ENCODE measurements at regions not wholly inside any gene's neighbourhood (a gene's known extent, or its start where the extent isn't known, plus 50 kb on each side); places are given as distances from the start of the nearest gene placed in this dataset.
"Not testable (repeated sequence)": the region's sequence is repeated elsewhere in the genome, so short reads cannot be mapped to it uniquely, and the experiment has no call there.

DNA sequence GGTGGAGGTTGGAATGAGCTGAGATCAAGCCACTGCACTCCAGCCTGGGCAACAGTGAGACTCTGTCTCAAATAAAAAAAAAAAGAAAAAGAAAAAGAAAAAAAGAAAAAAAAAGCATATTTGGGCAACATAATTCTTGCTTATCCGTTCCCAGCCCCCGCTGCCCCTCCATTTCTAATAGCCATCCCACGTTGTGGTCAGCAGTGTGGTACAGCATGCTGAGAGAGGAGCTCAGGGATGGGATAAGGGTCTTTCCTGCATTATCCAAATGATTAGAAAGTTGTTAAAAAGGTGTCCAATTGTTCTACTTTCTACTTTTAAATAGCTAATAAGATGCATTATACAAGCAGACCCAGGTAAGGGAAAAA is 104.9 kb upstream of the ZNF92 start:
- no peak for DNase-seq (ENCODE audit: low read depth, low spot score)

DNA sequence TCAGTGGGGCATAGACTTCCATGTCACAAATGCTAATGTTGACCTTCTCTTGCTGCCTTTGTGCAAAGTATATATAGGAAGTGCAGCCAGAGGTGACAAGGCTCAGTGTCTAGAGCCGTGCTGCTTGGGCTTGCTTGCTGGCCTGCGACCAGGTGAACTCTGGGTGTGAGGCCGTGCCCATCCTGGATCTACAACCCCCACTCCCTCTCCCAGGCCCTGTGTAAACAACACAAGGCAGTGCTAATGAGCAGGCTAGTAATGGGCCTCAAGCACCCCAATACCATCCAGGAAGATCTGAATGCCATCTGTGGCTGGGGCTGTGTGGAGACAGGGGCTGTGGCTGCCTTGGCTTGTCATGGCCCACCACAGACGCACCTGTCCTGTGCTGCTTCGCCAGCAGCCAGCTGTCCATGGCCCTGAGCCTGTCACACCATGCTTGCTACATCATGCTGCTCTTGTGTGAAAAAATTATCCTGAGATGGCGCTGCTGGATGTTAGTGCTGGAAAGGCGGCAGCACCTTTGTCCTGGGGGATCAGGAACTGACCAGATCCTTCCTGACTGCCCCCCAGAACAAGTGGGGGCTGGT is 107.6 kb upstream of the ZNF92 start:
- H3K27me3 ChIP-seq (ENCODE audit: insufficient read depth, insufficient read length), result peaks cover 37% of the 10 kb centered on the region
- TF ChIP-seq ZNF274 (IDR thresholded peaks at IDR 0.05; ENCODE audit: low read depth, low read length), result no peak
- TF ChIP-seq YY1 (IDR thresholded peaks at IDR 0.05; ENCODE audit: insufficient read depth, insufficient read length), result no peak
- TF ChIP-seq SUZ12 (IDR thresholded peaks at IDR 0.05; ENCODE audit: extremely low read depth, insufficient read depth, insufficient read length), result no peak
- H3K4me1 ChIP-seq (ENCODE audit: insufficient read depth, insufficient read length), result peaks cover 9% of the 10 kb centered on the region
- no peak for DNase-seq (ENCODE audit: low read depth, low spot score)
- no peak overlapping the region for H3K4me3 ChIP-seq (ENCODE audit: insufficient read length, low read depth)
- peaks cover 13% of the 10 kb centered on the region; the same call in 1 of the 2 replicates for H3K9me3 ChIP-seq (ENCODE audit: insufficient read depth, low read length)
- no peak overlapping the region for H3K9ac ChIP-seq (ENCODE audit: insufficient read length, low read depth)
- H3K36me3 ChIP-seq (ENCODE audit: insufficient read depth, insufficient read length, low read length), result no peaks in the 10 kb centered on the region

More for the DNA sequence above, 104.9 kb upstream of the ZNF92 start:
- Histone ChIP-seq H3K9ac (ENCODE audit: insufficient read length, low read depth) (no peak overlapping the region), H3K4me3 (ENCODE audit: insufficient read length, low read depth) (no peak overlapping the region), H3K36me3 (ENCODE audit: insufficient read depth, insufficient read length, low read length) (no peaks in the 10 kb centered on the region), H3K9me3 (ENCODE audit: insufficient read depth, low read length) (peaks cover 4% of the 10 kb centered on the region; the same call in 1 of the 2 replicates), H3K4me1 (ENCODE audit: insufficient read depth, insufficient read length) (peaks cover 6% of the 10 kb centered on the region), H3K27me3 (ENCODE audit: insufficient read depth, insufficient read length) (peaks cover 23% of the 10 kb centered on the region)
- no peak for TF ChIP-seq SUZ12 (IDR thresholded peaks at IDR 0.05; ENCODE audit: extremely low read depth, insufficient read depth, insufficient read length)
- TF ChIP-seq YY1 (IDR thresholded peaks at IDR 0.05; ENCODE audit: insufficient read depth, insufficient read length), result no peak
- TF ChIP-seq ZNF274 (IDR thresholded peaks at IDR 0.05; ENCODE audit: low read depth, low read length), result no peak

DNA sequence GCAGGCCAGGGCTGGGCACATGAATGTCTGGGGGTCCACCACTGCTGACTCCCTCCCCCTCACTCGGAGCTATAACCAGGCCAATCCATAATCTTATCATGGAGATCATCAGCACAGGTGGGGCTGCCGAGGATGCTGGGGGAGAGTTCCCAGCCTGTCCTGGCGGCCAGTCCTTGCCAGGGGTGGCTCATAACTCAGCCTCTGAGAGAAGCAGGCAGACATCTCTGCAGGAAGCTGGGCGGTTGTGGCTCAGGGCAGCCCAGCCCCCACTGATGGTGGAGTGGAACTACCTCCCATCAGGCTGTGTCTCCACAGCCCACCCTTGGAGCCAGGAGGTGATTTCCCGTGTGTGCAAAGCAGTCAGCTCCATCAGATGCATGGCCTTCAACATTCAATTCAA is 109.4 kb upstream of the ZNF92 start:
- no peak for DNase-seq (ENCODE audit: low read depth, low spot score)
- Histone ChIP-seq H3K36me3 (ENCODE audit: insufficient read depth, insufficient read length, low read length) (no peaks in the 10 kb centered on the region), H3K4me3 (ENCODE audit: insufficient read length, low read depth) (no peak overlapping the region), H3K9me3 (ENCODE audit: insufficient read depth, low read length) (peaks cover 13% of the 10 kb centered on the region; the same call in 1 of the 2 replicates), H3K4me1 (ENCODE audit: insufficient read depth, insufficient read length) (peaks cover 9% of the 10 kb centered on the region), H3K9ac (ENCODE audit: insufficient read length, low read depth) (no peak overlapping the region), H3K27me3 (ENCODE audit: insufficient read depth, insufficient read length) (peaks cover 22% of the 10 kb centered on the region)
- TF ChIP-seq SUZ12 (IDR thresholded peaks at IDR 0.05; ENCODE audit: extremely low read depth, insufficient read depth, insufficient read length) (no peak), YY1 (IDR thresholded peaks at IDR 0.05; ENCODE audit: insufficient read depth, insufficient read length) (no peak), ZNF274 (IDR thresholded peaks at IDR 0.05; ENCODE audit: low read depth, low read length) (no peak)

DNA sequence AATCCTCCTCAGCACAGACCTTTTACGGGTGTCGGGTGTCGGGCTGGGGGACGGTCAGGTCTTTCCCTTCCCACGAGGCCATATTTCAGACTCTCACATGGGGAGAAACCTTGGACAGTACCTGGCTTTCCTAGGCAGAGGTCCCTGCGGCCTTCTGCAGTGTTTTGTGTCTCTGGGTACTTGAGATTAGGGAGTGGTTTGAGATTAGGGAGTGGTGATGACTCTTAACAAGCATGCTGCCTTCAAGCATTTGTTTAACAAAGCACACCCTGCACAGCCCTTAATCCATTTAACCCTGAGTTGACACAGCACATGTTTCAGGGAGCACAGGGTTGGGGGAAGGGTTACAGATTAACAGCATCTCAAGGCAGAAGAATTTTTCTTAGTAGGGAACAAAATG is 113.0 kb upstream of the ZNF92 start:
- DNase-seq (ENCODE audit: low read depth, low spot score); H3K9ac ChIP-seq (ENCODE audit: insufficient read length, low read depth); H3K4me1 ChIP-seq (ENCODE audit: insufficient read depth, insufficient read length); H3K36me3 ChIP-seq (ENCODE audit: insufficient read depth, insufficient read length, low read length); H3K4me3 ChIP-seq (ENCODE audit: insufficient read length, low read depth): not testable (repeated sequence)
- Histone ChIP-seq H3K27me3 (ENCODE audit: insufficient read depth, insufficient read length) (peaks cover 14% of the 10 kb centered on the region), H3K9me3 (ENCODE audit: insufficient read depth, low read length) (peaks cover 18% of the 10 kb centered on the region; the same call in 1 of the 2 replicates)

DNA sequence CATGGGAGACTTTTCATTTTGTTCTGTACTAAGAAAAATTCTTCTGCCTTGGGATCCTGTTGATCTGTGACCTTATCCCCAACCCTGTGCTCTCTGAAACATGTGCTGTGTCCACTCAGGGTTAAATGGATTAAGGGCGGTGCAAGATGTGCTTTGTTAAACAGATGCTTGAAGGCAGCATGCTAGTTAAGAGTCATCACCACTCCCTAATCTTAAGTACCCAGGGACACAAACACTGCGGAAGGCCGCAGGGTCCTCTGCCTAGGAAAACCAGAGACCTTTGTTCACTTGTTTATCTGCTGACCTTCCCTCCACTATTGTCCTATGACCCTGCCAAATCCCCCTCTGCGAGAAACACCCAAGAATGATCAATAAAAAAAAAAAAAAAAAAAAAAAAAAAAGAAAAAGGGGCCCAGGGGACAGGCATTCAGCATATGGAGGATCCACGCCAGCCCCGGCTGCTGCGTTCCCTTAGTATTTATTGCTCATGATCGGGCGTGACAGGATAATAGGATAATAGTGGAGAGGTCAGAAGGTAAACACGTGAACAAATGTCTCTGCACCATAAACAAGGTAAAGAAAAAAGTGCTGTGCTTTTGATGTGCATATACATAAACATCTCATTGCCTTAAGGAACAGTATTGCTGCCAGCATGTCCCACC is 113.7 kb upstream of the ZNF92 start:
- Histone ChIP-seq H3K9me3 (ENCODE audit: insufficient read depth, low read length) (peaks cover 18% of the 10 kb centered on the region; the same call in 1 of the 2 replicates), H3K27me3 (ENCODE audit: insufficient read depth, insufficient read length) (peaks cover 14% of the 10 kb centered on the region)
- not testable (repeated sequence) for H3K36me3 ChIP-seq (ENCODE audit: insufficient read depth, insufficient read length, low read length); DNase-seq (ENCODE audit: low read depth, low spot score); H3K4me3 ChIP-seq (ENCODE audit: insufficient read length, low read depth); H3K9ac ChIP-seq (ENCODE audit: insufficient read length, low read depth); H3K4me1 ChIP-seq (ENCODE audit: insufficient read depth, insufficient read length)

DNA sequence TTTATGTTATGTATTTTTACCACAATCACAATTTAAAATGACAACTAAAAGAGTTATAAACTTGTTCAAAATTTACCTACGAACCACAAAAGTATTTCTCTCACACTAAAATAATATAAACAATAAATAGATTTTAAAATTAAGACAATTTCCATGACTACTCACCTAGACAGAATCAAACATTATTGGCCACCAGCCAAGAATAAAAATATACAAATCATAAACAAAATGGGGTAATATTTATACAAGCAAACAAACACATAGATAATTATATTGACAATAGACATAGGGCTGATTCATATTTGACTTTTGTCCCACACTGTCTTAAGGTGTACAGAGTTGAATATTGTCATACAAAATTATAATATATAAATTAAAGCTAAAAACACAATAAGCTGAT is 119.6 kb upstream of the ZNF92 start:
- no peak for TF ChIP-seq ZNF274 (IDR thresholded peaks at IDR 0.05; ENCODE audit: low read depth, low read length)
- TF ChIP-seq YY1 (IDR thresholded peaks at IDR 0.05; ENCODE audit: insufficient read depth, insufficient read length), result no peak
- TF ChIP-seq SUZ12 (IDR thresholded peaks at IDR 0.05; ENCODE audit: extremely low read depth, insufficient read depth, insufficient read length), result no peak
- Histone ChIP-seq H3K4me3 (ENCODE audit: insufficient read length, low read depth) (no peak overlapping the region), H3K9me3 (ENCODE audit: insufficient read depth, low read length) (peaks cover 5% of the 10 kb centered on the region; the same call in 1 of the 2 replicates), H3K36me3 (ENCODE audit: insufficient read depth, insufficient read length, low read length) (no peaks in the 10 kb centered on the region), H3K4me1 (ENCODE audit: insufficient read depth, insufficient read length) (peaks cover 8% of the 10 kb centered on the region), H3K9ac (ENCODE audit: insufficient read length, low read depth) (no peak overlapping the region), H3K27me3 (ENCODE audit: insufficient read depth, insufficient read length) (no peaks in the 10 kb centered on the region)
- no peak for DNase-seq (ENCODE audit: low read depth, low spot score)

DNA sequence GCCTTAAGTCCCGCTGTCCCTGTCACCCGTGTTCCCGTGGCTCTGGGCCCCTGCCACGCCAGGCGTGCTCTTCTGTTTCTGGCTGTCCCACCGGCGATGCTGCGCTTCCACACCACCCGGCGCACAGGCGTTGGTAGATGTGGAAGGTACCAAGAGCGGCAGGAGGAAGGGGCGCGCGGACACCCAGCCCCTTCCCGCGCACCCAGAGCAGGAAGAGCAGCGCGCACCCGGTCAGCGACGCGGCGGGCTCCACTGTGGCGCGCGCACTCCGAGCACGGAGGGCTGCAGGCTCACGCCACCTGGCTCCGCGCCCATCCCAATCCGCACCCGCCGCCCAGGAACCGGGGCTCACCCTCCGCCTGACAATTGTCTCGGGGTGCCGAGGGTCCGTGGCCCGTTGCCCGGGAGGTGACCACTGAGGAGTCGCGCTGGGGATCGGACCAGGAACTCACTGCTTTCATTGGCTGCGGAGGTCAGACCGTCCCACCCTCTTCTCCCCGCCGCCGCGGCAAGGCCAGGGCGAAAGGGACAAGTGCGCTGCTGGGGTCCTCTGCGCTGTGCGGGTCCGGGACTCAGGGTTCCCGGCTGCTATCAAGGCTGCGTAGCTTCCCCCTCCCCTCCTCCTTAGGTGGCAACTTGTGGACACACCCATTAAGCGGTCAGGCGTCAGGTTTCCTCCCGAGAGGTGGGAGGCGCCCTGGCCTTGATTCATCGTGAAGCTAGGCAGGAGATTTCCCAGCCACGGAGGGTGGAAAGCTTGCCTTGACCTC is 121.6 kb upstream of the ZNF92 start:
- Histone ChIP-seq H3K9ac (ENCODE audit: insufficient read length, low read depth) (peak overlapping the region; percentile 95), H3K27me3 (ENCODE audit: insufficient read depth, insufficient read length) (no peaks in the 10 kb centered on the region), H3K4me1 (ENCODE audit: insufficient read depth, insufficient read length) (peaks cover 8% of the 10 kb centered on the region), H3K4me3 (ENCODE audit: insufficient read length, low read depth) (peak overlapping the region; percentile 82), H3K9me3 (ENCODE audit: insufficient read depth, low read length) (peaks cover 5% of the 10 kb centered on the region; the same call in 1 of the 2 replicates), H3K36me3 (ENCODE audit: insufficient read depth, insufficient read length, low read length) (no peaks in the 10 kb centered on the region)
- DNase-seq (ENCODE audit: low read depth, low spot score), result peak; percentile 91
- no peak for TF ChIP-seq YY1 (IDR thresholded peaks at IDR 0.05; ENCODE audit: insufficient read depth, insufficient read length)
- TF ChIP-seq ZNF274 (IDR thresholded peaks at IDR 0.05; ENCODE audit: low read depth, low read length), result no peak
- no peak for TF ChIP-seq SUZ12 (IDR thresholded peaks at IDR 0.05; ENCODE audit: extremely low read depth, insufficient read depth, insufficient read length)
